DOHH2 (cell line): ENCODE measurements at regions not wholly inside any gene's neighbourhood (a gene's known extent, or its start where the extent isn't known, plus 50 kb on each side); places are given as distances from the start of the nearest gene placed in this dataset.

ENCODE experiments used
- EZH2phosphoT487 ChIP-seq: fragments of 200-600 bp; sonication (generic); IDR thresholded peaks from 2 replicates; pipeline ENCODE4 v1.6.1; 2017; ENCODE audit warnings: borderline replicate concordance, mild to moderate bottlenecking, antibody characterized with exemption, low read length, moderate library complexity, mixed read lengths
- TF ChIP-seq, protein P1 (sequence below): fragments of 200-600 bp; sonication (generic); IDR thresholded peaks from one replicate; pipeline ENCODE4 v1.5.1; 2014; ENCODE audit warnings: antibody characterized with exemption, mild to moderate bottlenecking, low read depth, low read length; ENCODE audit not compliant: poor library complexity, severe bottlenecking

DNA sequence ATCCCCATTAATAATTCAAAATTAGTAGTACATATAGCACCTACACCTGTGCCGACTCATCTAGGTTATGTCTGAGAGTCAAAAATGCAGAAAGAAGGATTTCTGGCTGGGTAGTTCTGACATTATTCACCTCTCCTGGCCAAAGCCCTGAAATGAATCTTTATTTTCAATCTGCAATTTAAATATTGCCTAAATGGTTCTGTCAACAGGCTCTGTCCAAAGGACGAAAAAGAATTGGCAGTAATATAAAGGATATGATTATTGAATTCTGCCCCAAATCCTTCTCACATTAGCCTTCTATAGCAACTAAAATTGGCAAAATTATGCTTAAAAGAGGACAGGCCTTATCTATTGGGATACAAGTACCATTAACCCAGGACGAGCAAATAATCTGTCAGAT lies 86.9 kb upstream of the SPANXN4 start:
- TF ChIP-seq, protein P1, sequence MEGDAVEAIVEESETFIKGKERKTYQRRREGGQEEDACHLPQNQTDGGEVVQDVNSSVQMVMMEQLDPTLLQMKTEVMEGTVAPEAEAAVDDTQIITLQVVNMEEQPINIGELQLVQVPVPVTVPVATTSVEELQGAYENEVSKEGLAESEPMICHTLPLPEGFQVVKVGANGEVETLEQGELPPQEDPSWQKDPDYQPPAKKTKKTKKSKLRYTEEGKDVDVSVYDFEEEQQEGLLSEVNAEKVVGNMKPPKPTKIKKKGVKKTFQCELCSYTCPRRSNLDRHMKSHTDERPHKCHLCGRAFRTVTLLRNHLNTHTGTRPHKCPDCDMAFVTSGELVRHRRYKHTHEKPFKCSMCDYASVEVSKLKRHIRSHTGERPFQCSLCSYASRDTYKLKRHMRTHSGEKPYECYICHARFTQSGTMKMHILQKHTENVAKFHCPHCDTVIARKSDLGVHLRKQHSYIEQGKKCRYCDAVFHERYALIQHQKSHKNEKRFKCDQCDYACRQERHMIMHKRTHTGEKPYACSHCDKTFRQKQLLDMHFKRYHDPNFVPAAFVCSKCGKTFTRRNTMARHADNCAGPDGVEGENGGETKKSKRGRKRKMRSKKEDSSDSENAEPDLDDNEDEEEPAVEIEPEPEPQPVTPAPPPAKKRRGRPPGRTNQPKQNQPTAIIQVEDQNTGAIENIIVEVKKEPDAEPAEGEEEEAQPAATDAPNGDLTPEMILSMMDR = no peak
- no peak for TF ChIP-seq EZH2phosphoT487
